Endothelial cell (in vitro differentiated cells): ENCODE measurements at regions not wholly inside any gene's neighbourhood (a gene's known extent, or its start where the extent isn't known, plus 50 kb on each side); places are given as distances from the start of the nearest gene placed in this dataset.
"Not testable (repeated sequence)": the region's sequence is repeated elsewhere in the genome, so short reads cannot be mapped to it uniquely, and the experiment has no call there.

Experiments used
- DNase-seq: peaks from one replicate; pipeline ENCODE4 v3.0.0; 2021; ENCODE audit warnings: low spot score
- H3K27ac Mint-ChIP-seq: one replicate; pipeline ENCODE4 v1.8.0; 2021; ENCODE audit warnings: mixed read lengths, inconsistent platforms; ENCODE audit not compliant: unreplicated experiment
- H3K27me3 Mint-ChIP-seq: one replicate; pipeline ENCODE4 v1.8.0; 2021; ENCODE audit warnings: mild to moderate bottlenecking, moderate library complexity, mixed read lengths, inconsistent platforms; ENCODE audit not compliant: unreplicated experiment
- H3K36me3 Mint-ChIP-seq: one replicate; pipeline ENCODE4 v1.8.0; 2021; ENCODE audit warnings: mild to moderate bottlenecking, low read depth, mixed read lengths, inconsistent platforms; ENCODE audit not compliant: unreplicated experiment
- H3K4me1 Mint-ChIP-seq: one replicate; pipeline ENCODE4 v1.8.0; 2021; ENCODE audit warnings: mild to moderate bottlenecking, mixed read lengths, inconsistent platforms; ENCODE audit not compliant: unreplicated experiment
- H3K4me3 Mint-ChIP-seq: one replicate; pipeline ENCODE4 v1.8.0; 2021; ENCODE audit warnings: mild to moderate bottlenecking, mixed read lengths, inconsistent platforms; ENCODE audit not compliant: unreplicated experiment
- H3K9me3 Mint-ChIP-seq: one replicate; pipeline ENCODE4 v1.8.0; 2021; ENCODE audit warnings: mixed read lengths, inconsistent platforms; ENCODE audit not compliant: unreplicated experiment
- CTCF ChIP-seq: fragments of 200-600 bp; sonication (generic); IDR thresholded peaks from one replicate; pipeline ENCODE4 v1.5.0; 2021; ENCODE audit warnings: antibody characterized with exemption; ENCODE audit not compliant: unreplicated experiment

GRCh38 chr7:32789266-32789665, 102.3 kb downstream of the KBTBD2 start:
- H3K27ac Mint-ChIP-seq, H3K9me3 Mint-ChIP-seq, H3K36me3 Mint-ChIP-seq, H3K27me3 Mint-ChIP-seq, DNase-seq, H3K4me3 Mint-ChIP-seq: not testable (repeated sequence)
- H3K4me1 Mint-ChIP-seq: peaks cover 24% of the 10 kb centered on the region

DNA sequence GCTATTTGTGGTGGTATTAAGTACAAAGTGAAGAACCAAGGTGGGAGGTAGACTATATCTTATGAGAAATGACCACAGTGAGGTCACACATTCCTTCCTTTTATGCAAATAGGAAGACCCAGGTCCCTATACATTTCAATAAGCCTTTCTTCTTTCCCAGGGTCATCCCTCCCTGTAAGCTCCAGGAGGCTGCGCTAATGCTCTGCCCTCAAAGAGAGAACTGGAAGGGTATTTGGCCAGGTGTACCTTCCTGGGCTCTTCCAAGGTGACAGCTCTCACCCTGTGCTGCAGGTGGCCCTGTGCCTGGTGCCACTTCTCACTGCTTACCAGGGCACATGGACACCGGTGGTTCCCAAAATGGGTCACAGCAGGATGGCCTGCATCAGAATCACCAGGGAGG, 103.4 kb downstream of the KBTBD2 start:
- H3K27me3 Mint-ChIP-seq, H3K9me3 Mint-ChIP-seq, H3K27ac Mint-ChIP-seq, H3K36me3 Mint-ChIP-seq, DNase-seq, H3K4me3 Mint-ChIP-seq: not testable (repeated sequence)
- H3K4me1 Mint-ChIP-seq: peaks cover 27% of the 10 kb centered on the region

GRCh38 chr7:32785365-32785944, 106.1 kb downstream of the KBTBD2 start:
- peaks cover 28% of the 10 kb centered on the region for H3K4me1 Mint-ChIP-seq
- peaks cover 18% of the 10 kb centered on the region for H3K36me3 Mint-ChIP-seq
- not testable (repeated sequence) for H3K4me3 Mint-ChIP-seq, H3K9me3 Mint-ChIP-seq, H3K27ac Mint-ChIP-seq, DNase-seq, H3K27me3 Mint-ChIP-seq

DNA sequence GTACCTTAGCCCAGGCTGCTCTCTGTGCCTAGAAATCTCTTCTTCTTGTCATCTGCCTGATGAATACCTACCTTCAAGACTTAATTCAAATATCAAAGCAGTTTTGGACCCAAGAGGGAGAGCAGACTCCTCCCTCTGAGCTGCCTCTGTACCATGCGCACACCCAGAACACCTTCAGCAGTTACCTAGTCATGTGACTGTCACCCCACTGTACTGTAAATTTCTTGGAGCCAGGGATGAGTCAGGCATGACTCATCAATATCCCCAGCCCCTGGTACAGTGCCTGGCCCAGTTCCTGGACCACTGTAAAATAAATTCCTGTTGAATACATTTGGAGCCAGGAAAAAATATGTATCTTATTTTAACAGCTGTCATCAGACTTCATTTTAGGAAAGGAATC, 111.7 kb downstream of the KBTBD2 start:
- H3K27me3 Mint-ChIP-seq, DNase-seq, H3K4me3 Mint-ChIP-seq, H3K27ac Mint-ChIP-seq, H3K9me3 Mint-ChIP-seq: not testable (repeated sequence)
- Mint-ChIP-seq H3K4me1 (peaks cover 19% of the 10 kb centered on the region), H3K36me3 (peaks cover 17% of the 10 kb centered on the region)

DNA sequence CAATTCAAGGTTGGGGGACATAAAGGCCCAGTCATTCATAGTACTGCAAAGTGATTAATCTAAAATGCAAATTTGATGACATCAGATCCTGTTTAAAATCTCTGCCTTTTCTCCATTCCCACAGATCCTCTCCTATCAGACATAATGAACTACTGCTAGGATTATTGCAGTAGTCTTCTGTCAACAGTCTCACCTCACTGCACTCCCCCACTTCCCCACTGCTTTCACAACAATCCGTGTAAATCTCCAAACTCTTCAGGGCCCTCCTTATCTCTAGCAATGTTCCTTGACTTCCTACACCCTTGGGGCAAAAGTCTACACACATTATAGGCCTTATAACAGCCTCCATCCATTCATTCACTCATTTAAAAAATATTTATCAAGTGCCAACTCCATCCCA, 112.4 kb downstream of the KBTBD2 start:
- H3K4me3 Mint-ChIP-seq: no peak overlapping the region
- peaks cover 4% of the 10 kb centered on the region for H3K27me3 Mint-ChIP-seq
- no peak for DNase-seq
- TF ChIP-seq CTCF: no peak
- peaks cover 4% of the 10 kb centered on the region for H3K9me3 Mint-ChIP-seq
- H3K36me3 Mint-ChIP-seq: peaks cover 14% of the 10 kb centered on the region
- no peak overlapping the region for H3K27ac Mint-ChIP-seq
- peaks cover 20% of the 10 kb centered on the region for H3K4me1 Mint-ChIP-seq

GRCh38 chr7:32777041-32777666, 114.4 kb downstream of the KBTBD2 start:
- DNase-seq, H3K4me3 Mint-ChIP-seq, H3K27me3 Mint-ChIP-seq, H3K9me3 Mint-ChIP-seq, H3K27ac Mint-ChIP-seq: not testable (repeated sequence)
- Mint-ChIP-seq H3K4me1 (peaks cover 15% of the 10 kb centered on the region), H3K36me3 (peaks cover 10% of the 10 kb centered on the region)

- H3K9me3 Mint-ChIP-seq, H3K27ac Mint-ChIP-seq, DNase-seq, H3K27me3 Mint-ChIP-seq, H3K4me3 Mint-ChIP-seq, H3K36me3 Mint-ChIP-seq: not testable (repeated sequence)
- peaks cover 15% of the 10 kb centered on the region for H3K4me1 Mint-ChIP-seq
These were observed 115.2 kb downstream of the KBTBD2 start for GRCh38 chr7:32776318-32776717.

DNA sequence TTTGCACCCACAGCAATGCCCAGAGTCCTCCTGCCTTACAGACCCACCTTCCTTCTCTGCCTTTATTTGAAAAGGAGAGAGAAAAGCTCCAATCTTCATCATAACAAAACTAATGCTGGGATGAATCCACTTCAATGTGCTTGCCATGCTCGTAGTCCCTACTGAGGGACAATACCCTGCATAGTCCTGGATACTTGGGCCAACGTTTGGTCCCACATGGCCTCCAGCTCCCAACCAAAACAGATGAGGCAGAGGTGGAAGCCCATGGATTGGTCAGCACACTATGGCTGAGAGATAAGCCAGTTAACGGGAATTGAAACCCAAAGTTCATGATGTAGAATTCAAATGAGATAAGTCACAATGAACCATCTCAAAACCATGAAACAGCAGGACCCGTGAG, 115.8 kb downstream of the KBTBD2 start:
- peaks cover 15% of the 10 kb centered on the region for H3K4me1 Mint-ChIP-seq
- not testable (repeated sequence) for H3K27ac Mint-ChIP-seq, H3K4me3 Mint-ChIP-seq, H3K27me3 Mint-ChIP-seq, DNase-seq, H3K36me3 Mint-ChIP-seq, H3K9me3 Mint-ChIP-seq
